HG02938 (cell line): ENCODE measurements at regions not wholly inside any gene's neighbourhood (a gene's known extent, or its start where the extent isn't known, plus 50 kb on each side); places are given as distances from the start of the nearest gene placed in this dataset.
"Not testable (repeated sequence)": the region's sequence is repeated elsewhere in the genome, so short reads cannot be mapped to it uniquely, and the experiment has no call there.

Source experiments
- ATAC-seq: cut with Tn5 transposase; IDR thresholded peaks from one replicate; pipeline ENCODE4 v1.9.1; 2021; ENCODE audit warnings: mild to moderate bottlenecking, moderate library complexity; ENCODE audit not compliant: unreplicated experiment

- ATAC-seq = not testable (repeated sequence)
Observed at GRCh38 chr17:15802917-15803316, 70.8 kb downstream of the TBC1D26 start.

GRCh38 chr17:15806825-15807224 is 74.7 kb downstream of the TBC1D26 start:
- not testable (repeated sequence) for ATAC-seq

- ATAC-seq = not testable (repeated sequence)
Observed at GRCh38 chr17:15813388-15813787, 81.3 kb downstream of the TBC1D26 start.

GRCh38 chr17:15814003-15814402 is 81.9 kb downstream of the TBC1D26 start:
- not testable (repeated sequence) for ATAC-seq

- not testable (repeated sequence) for ATAC-seq
Observed at GRCh38 chr17:15817861-15818260, 85.8 kb downstream of the TBC1D26 start.

GRCh38 chr17:15822280-15822679 is 90.2 kb downstream of the TBC1D26 start:
- not testable (repeated sequence) for ATAC-seq

GRCh38 chr17:15828727-15829314 is 96.7 kb downstream of the TBC1D26 start:
- ATAC-seq = not testable (repeated sequence)

- ATAC-seq = not testable (repeated sequence)
Observed at GRCh38 chr17:15830221-15830620, 98.1 kb downstream of the TBC1D26 start.

- peak; percentile 96 for ATAC-seq
Observed at GRCh38 chr17:15831182-15831581, 99.1 kb downstream of the TBC1D26 start.

GRCh38 chr17:15832921-15833480 is 100.9 kb downstream of the TBC1D26 start:
- ATAC-seq = not testable (repeated sequence)

GRCh38 chr17:15833890-15834289 is 101.8 kb downstream of the TBC1D26 start:
- ATAC-seq = not testable (repeated sequence)

- ATAC-seq = not testable (repeated sequence)
Observed at GRCh38 chr17:15835481-15835880, 103.4 kb downstream of the TBC1D26 start.

GRCh38 chr17:15836249-15836982 is 104.3 kb downstream of the TBC1D26 start:
- ATAC-seq = not testable (repeated sequence)

- ATAC-seq = not testable (repeated sequence)
Observed at GRCh38 chr17:15836991-15837390, 104.9 kb downstream of the TBC1D26 start.

- ATAC-seq = peak; percentile 54
Observed at GRCh38 chr17:15847447-15848229, 97.3 kb upstream of the ADORA2B start.

- ATAC-seq = not testable (repeated sequence)
Observed at GRCh38 chr17:15849054-15849453, 95.9 kb upstream of the ADORA2B start.

- not testable (repeated sequence) for ATAC-seq
Observed at GRCh38 chr17:15850071-15850470, 94.9 kb upstream of the ADORA2B start.

GRCh38 chr17:15850687-15851086 is 94.2 kb upstream of the ADORA2B start:
- ATAC-seq = not testable (repeated sequence)

- not testable (repeated sequence) for ATAC-seq
Observed at GRCh38 chr17:15852863-15853262, 92.1 kb upstream of the ADORA2B start.

GRCh38 chr17:15856191-15856590 is 88.7 kb upstream of the ADORA2B start:
- ATAC-seq = not testable (repeated sequence)

- not testable (repeated sequence) for ATAC-seq
Observed at GRCh38 chr17:15856745-15857144, 88.2 kb upstream of the ADORA2B start.
